Gastroesophageal sphincter (tissue), 4 donors: ENCODE measurements at regions not wholly inside any gene's neighbourhood (a gene's known extent, or its start where the extent isn't known, plus 50 kb on each side); places are given as distances from the start of the nearest gene placed in this dataset.
"Not testable (repeated sequence)": the region's sequence is repeated elsewhere in the genome, so short reads cannot be mapped to it uniquely, and the experiment has no call there.

Experiments used
- ATAC-seq: fragments of 150-250 bp; one replicate; pipeline ENCODE4 v1.9.1; 2016; ENCODE audit warnings: mild to moderate bottlenecking, moderate library complexity
- H3K27ac ChIP-seq, 4 donors: fragments of 200-600 bp; sonication (generic) in 3 of 4; 1 replicate in 3 of 4; 2 replicates in 1 of 4; pipeline ENCODE4 v1.5.1; 2016 to 2019
- H3K27me3 ChIP-seq: fragments of 200-600 bp; sonication (generic); one replicate; pipeline ENCODE4 v1.5.1; 2019
- H3K36me3 ChIP-seq, 2 donors: fragments of 200-600 bp; sonication (generic); one replicate each; pipeline ENCODE4 v1.5.1; 2019; ENCODE audit warnings: control low read depth in 1 of 2
- H3K4me1 ChIP-seq, 3 donors: fragments of 200-600 bp; sonication (generic); 1 replicate in 2 of 3; 2 replicates in 1 of 3; pipeline ENCODE4 v1.5.1; 2016 to 2019; ENCODE audit warnings: control low read depth in 2 of 3
- H3K4me3 ChIP-seq, 2 donors: fragments of 200-600 bp; sonication (generic); one replicate each; pipeline ENCODE4 v1.5.1; 2019; ENCODE audit warnings: mild to moderate bottlenecking in 1 of 2, moderate library complexity in 1 of 2
- H3K9me3 ChIP-seq, 3 donors: fragments of 200-600 bp; sonication (generic); one replicate each; pipeline ENCODE4 v1.5.1; 2017 to 2019; ENCODE audit warnings: control low read depth in 2 of 3
- POLR2A ChIP-seq, 2 donors: fragments of 450-650 bp; IDR thresholded peaks; one replicate each; pipeline ENCODE4 v1.6.1; 2017; ENCODE audit warnings: antibody characterized with exemption in 2 of 2, mild to moderate bottlenecking in 2 of 2, moderate library complexity in 1 of 2
- POLR2AphosphoS5 ChIP-seq: sonication (generic); formaldehyde crosslinking; IDR thresholded peaks from one replicate; pipeline ENCODE4 v1.6.1; 2017; ENCODE audit warnings: antibody characterized with exemption
- WGBS, 2 donors: methylation state at CpG; one replicate each; pipeline ENCODE4 v1.1.5; 2018; ENCODE audit warnings: low coverage in 1 of 2; 5-methylcytosine and 5-hydroxymethylcytosine counted together

DNA sequence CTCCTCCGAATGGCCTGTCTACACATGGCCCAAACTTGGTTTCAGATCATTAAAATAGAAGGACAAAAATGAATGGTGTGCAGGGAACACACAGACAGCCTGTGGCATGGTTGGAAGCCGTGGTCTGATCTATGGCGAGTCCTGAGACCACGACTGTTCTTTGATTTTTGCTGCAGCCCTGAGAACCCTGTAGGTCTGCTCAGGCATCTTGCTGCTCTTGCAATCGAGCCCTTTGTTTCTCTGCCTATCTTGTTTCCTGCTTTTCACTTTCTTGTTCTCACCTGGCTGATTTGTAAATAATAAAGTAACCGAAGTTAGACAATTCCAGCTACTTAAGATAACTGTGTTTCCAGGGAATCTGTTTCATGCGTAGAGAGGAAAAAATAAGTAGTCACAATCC lies 54.1 kb upstream of the NBPF9 start:
- not testable (repeated sequence) for H3K36me3 ChIP-seq, H3K4me1 ChIP-seq, H3K27ac ChIP-seq, H3K4me3 ChIP-seq, H3K27me3 ChIP-seq, ATAC-seq, H3K9me3 ChIP-seq
- no CpG with 5 or more reads among the region's 7 CpGs for WGBS, 2 donors

DNA sequence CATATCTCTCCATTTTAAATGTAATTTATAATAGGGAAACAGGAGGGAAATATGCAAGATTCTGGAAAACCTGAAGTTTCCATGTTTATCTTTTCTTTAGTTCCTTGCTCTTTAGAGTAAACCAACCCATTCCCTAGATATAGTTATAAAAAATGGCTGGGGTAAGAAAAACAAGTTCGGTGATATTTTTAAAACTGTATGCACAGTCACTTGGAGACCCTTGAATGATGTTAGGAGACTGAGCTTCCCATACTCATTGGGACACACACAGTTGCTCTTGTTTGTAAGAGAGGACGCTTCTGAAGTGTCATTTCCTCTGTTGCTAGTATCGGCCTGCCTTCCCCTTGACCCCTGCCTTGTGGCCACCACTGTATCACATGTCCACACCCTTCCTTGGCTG lies 55.0 kb upstream of the NBPF9 start:
- not testable (repeated sequence) for H3K27ac ChIP-seq, H3K36me3 ChIP-seq, H3K4me3 ChIP-seq, H3K27me3 ChIP-seq, ATAC-seq, H3K4me1 ChIP-seq, H3K9me3 ChIP-seq
- 10 to 24% methylated on average over 1 to 3 of the region's 3 CpGs for WGBS, 2 donors

DNA sequence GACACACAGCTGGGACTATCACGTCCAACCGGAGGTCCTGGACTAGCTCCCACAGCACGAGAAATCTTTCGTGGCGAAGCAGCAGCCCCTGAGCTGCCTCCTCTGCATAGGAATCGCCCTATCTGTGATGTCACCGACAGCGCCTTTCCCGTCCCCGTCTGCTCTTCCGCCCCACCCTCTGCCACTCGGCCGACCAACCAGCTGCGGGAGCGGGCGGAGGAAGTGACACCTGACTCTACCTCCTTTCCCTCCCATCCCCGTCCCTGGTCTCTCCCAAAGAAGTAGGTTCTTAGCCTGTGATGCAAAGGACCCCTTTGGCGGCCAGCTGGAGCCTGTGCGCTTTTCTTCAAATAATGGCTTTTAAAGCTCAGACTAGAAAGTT lies 59.7 kb upstream of the NBPF9 start:
- H3K27ac ChIP-seq = peak overlapping the region in 3 of 4 donors; percentile 58 to 70 (median 67)

DNA sequence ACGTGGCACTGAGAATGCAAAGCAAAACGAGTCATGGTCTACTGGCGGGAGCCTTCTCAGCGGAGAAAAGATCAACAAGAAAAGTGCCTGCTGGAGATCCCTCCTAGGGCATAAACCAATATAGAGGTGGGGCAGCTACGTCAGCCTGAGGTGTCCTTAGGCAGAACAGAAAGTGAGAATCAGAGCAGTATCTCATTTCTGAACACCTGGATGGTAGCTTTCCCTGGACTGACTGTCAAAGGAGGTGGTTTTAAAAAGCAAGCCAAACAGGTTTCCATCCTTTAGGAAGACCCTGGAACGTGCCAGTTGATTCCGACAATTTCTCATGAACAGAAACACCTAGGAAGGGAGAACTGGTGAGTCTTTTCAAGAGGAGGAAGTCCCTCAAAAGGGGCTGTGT lies 71.4 kb upstream of the NBPF9 start:
- not testable (repeated sequence) for H3K27me3 ChIP-seq, H3K9me3 ChIP-seq, H3K36me3 ChIP-seq, H3K4me1 ChIP-seq, ATAC-seq
- no CpG with 5 or more reads among the region's 7 CpGs for WGBS, 2 donors
- Histone ChIP-seq H3K4me3 (peak overlapping the region in 1 of 2 donors; percentile 35), H3K27ac (peak overlapping the region in 2 of 4 donors; percentile 61 to 64)

More for the DNA sequence above, 59.7 kb upstream of the NBPF9 start:
- not testable (repeated sequence) for H3K27me3 ChIP-seq, H3K4me3 ChIP-seq, H3K36me3 ChIP-seq, H3K9me3 ChIP-seq, H3K4me1 ChIP-seq
- WGBS, 2 donors = no CpG with 5 or more reads among the region's 19 CpGs
- ATAC-seq = peak; percentile 100

DNA sequence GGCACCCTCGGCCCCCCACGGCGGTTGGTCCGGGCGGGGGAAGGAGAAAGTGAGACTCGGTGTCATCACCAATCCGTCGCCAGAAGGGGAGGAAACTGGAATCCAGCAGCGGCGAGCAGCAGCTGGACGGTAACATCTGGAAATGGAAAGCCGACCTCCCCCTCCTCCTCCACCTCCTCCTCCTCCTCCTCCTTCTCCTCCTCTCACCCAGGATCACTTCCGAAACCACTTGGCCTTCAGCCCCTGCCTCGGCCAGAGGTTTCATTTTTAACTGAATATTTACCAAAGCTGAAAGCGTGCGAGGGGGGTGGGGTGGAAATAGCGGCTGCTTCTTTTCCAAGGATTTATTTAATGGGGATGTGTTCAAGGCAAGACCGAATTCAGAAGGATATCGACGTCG lies 72.5 kb upstream of the NBPF9 start:
- not testable (repeated sequence) for H3K4me1 ChIP-seq, H3K9me3 ChIP-seq, H3K27me3 ChIP-seq, H3K36me3 ChIP-seq, ATAC-seq
- peak overlapping the region; percentile 69 to 90 (median 80) for H3K27ac ChIP-seq
- WGBS, 2 donors = no CpG with 5 or more reads among the region's 21 CpGs
- peak; percentile 10 for TF ChIP-seq POLR2AphosphoS5
- H3K4me3 ChIP-seq = peak overlapping the region; percentile 52 to 88

DNA sequence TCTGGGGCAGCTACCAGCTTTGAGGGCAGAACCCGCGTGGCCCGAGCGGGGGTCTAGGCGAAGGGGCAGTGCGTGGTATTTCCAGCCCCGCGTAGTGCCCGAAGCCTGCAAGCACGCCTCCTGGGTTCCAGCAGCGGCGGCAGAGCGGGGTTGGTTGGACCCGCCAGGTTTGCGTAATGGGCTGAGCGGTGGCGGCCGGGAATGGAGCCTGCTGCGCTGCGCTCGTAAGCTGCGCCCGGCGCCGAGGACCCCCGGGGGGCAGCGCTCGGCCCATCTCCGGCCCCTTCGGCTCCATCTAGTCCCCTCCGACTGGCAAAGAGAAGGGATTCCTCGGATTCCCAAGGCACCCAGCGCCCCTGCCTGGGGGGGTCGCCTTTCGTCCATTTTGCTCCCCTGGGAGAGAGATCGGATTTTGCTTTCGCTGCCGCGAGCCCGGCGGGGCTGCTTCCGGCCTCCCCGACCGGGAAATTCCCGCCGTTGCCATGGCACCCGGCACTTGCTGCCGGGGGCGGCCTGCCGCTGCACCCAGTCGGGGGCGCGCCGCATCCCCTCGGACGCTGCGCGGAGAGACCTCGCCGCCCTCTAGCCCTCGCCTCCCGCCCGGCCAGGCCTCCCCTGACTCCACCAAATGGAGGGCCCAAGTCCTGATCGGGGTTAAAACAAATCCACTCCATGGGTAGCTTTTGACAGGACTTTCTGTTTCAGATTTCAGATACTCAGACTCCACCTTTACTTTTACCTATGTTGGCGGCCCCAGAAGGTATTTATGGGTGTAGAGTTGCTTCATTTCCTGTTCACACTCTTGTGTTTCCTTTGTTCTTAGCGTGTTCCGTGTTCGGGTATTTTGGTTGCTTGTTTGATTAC lies 73.3 kb upstream of the NBPF9 start:
- peak in 1 of 2 donors; percentile 39 for TF ChIP-seq POLR2A (IDR thresholded peaks at IDR 0.05)
- peak; percentile 17 for TF ChIP-seq POLR2AphosphoS5
- Histone ChIP-seq H3K27ac (peak overlapping the region; percentile 66 to 94 (median 86)), H3K4me3 (peak overlapping the region; percentile 43 to 58)
- H3K27me3 ChIP-seq, H3K36me3 ChIP-seq, H3K4me1 ChIP-seq, H3K9me3 ChIP-seq, ATAC-seq: not testable (repeated sequence)
- WGBS, 2 donors = 0% methylated on average over 2 of the region's 68 CpGs; no CpG with 5 or more reads in 1 of the 2 donors

DNA sequence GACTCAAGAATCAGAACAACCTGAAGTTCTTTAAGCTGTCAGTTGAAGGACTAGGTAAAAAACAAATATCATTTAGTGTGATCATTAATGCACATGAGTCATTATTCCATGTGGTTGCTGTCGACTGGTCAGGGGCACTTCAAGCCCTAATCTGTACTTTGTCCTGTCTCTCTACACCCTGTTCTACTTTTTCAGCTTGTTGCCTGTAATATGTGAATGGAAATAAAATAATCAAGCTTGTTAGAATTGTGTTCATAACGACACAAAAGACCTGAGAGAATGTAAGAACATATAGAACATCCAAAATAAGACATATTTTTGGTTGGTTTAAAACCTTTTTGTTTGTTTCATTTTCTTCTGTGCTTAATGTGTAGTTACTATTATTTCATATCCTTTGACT lies 87.4 kb upstream of the NBPF9 start:
- H3K36me3 ChIP-seq, H3K27me3 ChIP-seq, ATAC-seq, H3K9me3 ChIP-seq, H3K4me3 ChIP-seq, H3K4me1 ChIP-seq, H3K27ac ChIP-seq: not testable (repeated sequence)
- WGBS, 2 donors = 50 to 62% methylated on average over 2 of the region's 2 CpGs

DNA sequence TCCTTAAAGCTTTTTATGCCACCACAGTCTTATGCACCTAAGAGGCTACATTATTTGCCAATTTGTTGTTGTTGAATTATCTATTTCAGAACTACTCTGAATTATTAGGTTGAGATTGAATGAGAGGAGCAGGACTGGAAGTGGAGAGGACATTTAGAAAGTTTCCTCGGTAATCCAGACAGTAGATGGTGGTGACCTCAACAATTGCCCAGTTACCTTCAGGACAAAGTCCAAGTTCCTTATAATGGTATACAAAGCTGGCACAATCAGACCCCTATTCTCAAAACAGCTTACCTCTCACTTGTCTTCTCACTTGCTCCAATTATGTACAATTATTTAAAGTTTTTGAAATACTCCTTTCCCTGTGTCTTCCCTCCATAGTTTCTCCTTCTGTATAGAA lies 93.3 kb upstream of the NBPF9 start:
- H3K4me3 ChIP-seq, H3K36me3 ChIP-seq, H3K9me3 ChIP-seq, H3K27me3 ChIP-seq, ATAC-seq, H3K27ac ChIP-seq, H3K4me1 ChIP-seq: not testable (repeated sequence)
- WGBS, 2 donors = 86% methylated on average over 1 of the region's 1 CpG; no CpG with 5 or more reads in 1 of the 2 donors

DNA sequence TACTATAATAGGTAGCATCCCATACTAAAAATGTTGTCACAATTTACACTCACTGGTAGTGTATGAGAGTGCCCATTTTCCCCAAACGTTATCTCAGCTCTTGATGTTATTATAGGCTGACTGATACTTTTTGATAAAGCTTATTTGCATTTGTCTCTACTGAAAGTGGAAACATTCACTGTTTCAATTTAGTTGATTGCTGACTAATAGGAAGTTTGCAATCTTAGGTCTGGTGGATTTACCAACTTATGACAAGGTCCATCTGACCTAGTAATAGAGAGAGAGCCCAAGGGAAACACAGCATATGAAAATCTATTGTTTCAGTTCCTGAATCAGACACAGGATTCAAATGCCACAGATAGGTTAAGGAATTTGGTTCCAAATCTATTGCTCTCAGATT lies 97.2 kb upstream of the NBPF9 start:
- ATAC-seq, H3K9me3 ChIP-seq: not testable (repeated sequence)

DNA sequence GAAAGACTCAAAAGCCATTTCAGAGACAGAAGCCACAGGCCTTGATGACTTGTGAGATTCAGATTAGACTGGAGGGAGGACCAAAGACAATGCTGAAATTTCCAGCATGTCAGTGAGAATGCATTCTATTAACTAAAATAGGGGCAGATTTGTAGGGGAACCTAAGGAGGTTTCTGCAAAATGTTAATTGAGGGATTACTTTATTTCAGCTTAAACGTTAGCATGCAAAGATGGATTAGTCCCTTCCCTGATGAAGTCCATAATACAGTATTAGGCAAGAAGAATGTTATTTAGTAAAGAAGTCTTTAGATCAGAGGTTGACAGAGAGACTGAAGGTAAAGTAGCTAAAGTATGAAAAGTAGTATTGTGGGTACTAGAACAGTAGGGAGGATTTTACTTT lies 98.9 kb upstream of the NBPF9 start:
- H3K27me3 ChIP-seq, H3K27ac ChIP-seq, H3K9me3 ChIP-seq, H3K4me1 ChIP-seq, H3K36me3 ChIP-seq, H3K4me3 ChIP-seq, ATAC-seq: not testable (repeated sequence)
- WGBS, 2 donors = no CpG with 5 or more reads among the region's 1 CpG

More for the DNA sequence above, 97.2 kb upstream of the NBPF9 start:
- not testable (repeated sequence) for H3K27ac ChIP-seq, H3K27me3 ChIP-seq, H3K4me3 ChIP-seq, H3K4me1 ChIP-seq, H3K36me3 ChIP-seq
- 36 to 80% methylated on average over 1 of the region's 1 CpG for WGBS, 2 donors

DNA sequence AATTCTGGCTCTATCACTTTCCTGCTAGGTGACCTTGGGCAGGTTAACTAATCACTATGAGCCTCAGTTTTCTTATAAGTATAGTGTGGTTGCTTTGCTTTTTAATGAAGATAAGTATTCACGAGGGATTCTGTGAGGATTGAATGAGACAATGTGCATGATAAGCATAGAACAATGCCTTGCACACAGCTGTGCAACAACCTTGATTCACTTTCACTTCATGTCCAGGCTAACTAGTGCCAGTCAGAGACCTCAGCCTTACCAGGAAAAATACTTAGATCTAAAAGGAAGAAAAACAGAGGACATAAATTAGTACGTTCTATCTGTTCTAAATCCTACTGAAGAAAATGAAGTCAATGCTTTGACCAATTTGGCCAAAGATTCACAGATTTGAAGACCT lies 101.0 kb upstream of the NBPF9 start:
- WGBS, 2 donors = no CpG with 5 or more reads among the region's 2 CpGs
- H3K4me3 ChIP-seq, H3K4me1 ChIP-seq, H3K27me3 ChIP-seq, H3K9me3 ChIP-seq, H3K36me3 ChIP-seq, ATAC-seq, H3K27ac ChIP-seq: not testable (repeated sequence)

DNA sequence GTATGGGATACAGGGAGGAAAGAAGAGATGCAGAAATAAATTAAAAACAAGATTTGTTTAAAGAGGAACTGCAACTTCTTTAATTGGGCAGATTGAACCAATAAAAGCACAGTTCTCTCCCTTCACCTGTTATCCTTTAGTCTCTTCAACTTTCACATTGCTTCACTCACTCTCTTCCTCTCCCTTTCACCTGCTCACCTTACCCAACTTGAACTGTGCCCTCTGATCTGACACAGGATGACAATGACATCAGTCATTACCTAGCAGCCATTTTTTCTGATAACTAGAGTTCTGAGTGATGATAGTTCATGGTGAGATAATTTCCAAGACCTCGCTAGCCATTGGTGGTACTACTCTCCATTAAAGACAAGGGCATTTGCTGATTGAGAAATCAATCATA lies 105.5 kb upstream of the NBPF9 start:
- ATAC-seq, H3K27ac ChIP-seq, H3K27me3 ChIP-seq, H3K36me3 ChIP-seq, H3K9me3 ChIP-seq, H3K4me1 ChIP-seq, H3K4me3 ChIP-seq: not testable (repeated sequence)
- WGBS, 2 donors = no CpG with 5 or more reads among the region's 1 CpG

DNA sequence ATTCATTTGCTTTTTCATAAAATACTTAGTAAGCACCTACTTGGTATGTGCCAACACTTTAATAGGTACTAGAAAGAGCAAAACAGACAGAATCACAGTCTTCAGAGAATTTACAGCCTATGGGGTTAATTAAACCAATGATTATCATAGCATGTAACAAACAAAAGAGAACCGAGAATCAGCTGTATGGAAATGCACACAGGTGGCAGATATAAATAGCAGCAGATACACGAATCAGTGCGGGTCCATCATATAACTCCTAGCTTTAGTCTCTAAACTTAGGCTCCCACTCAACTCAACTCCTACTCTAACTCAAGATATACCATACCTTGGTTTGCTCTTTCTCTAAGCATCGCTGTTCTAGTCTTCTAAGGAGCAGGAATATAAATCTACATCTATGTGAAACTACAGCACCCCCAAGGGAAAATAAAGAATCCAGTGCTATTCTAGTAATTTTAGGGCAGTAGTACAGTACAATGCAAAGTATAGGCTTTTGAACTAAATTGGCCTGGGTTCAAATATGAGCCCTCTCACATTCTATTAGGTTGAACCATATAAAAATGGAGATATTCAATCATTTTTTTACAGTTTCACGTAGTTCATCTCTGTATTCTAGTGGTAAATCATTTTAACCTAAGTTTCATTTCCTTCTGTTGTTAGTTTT lies 108.5 kb upstream of the NBPF9 start:
- H3K27ac ChIP-seq, H3K9me3 ChIP-seq, H3K36me3 ChIP-seq, H3K4me3 ChIP-seq, H3K4me1 ChIP-seq, ATAC-seq, H3K27me3 ChIP-seq: not testable (repeated sequence)
- WGBS, 2 donors = no CpG with 5 or more reads among the region's 5 CpGs
